ENCODE measurements at regions not wholly inside any gene's neighbourhood (a gene's known extent, or its start where the extent isn't known, plus 50 kb on each side); places are given as distances from the start of the nearest gene placed in this dataset. TPM values are rescaled to one million over a fixed set of nuclear protein-coding genes. Genes with fewer than 3 reads are reported as not detected.
"Not testable (repeated sequence)": the region's sequence is repeated elsewhere in the genome, so short reads cannot be mapped to it uniquely, and the experiment has no call there.

DNA sequence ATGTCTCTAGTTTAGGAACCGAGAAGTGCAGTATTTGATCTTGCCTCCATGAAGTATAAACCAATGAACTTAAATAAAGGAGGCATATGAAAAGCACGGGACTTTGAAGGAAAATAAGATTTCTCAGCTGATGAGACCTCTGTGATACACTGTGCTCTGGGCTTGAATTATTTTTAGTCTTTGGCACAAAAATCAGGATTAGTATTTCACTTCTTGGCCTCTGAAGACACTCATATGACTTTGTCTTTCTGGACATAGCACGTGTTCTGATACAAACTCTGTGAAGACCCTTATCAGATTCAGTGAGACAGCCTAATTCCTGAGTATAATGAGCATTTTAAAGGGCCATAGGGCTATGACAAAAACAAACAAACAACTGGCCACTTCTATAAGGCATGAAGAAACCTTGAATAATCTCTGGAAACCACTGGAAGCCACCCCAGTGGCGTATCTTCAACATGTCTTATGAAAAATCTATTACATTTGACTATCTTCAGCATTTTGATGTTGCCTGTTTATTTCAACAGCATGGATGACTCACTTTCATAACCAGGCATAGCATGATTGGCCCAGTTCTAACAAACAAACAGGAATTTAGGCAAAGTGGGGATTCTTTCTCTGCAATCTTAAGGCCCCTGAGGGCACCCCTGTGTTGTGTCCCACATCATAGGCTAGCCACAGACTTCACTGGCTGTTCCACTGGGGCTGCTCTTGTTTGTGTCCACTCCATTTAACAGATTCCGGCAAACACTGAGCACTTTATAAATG, 90.3 kb upstream of the ZNF462 start:
- DNase-seq = no peak

- no peak for DNase-seq
Observed at GRCh38 chr9:106773750-106774149, 89.2 kb upstream of the ZNF462 start.

DNA sequence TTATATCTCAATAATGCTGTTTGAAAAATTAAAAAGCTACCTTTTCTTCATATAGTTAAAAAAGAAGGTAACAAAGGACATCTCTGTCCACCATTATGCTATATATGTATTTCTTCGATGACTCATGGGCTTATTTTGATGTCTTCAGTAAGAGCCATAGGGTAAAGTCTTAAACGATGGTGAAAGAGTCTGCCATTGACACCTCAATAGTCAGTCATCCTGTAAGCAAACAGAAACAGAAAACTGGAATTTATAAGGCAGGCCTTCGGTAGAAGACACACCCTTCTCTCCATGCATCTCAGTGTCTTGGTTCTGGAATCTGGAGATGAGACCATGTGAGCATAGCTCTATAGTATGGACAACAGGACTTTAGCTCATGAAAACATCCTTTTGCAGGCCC, 87.0 kb upstream of the ZNF462 start:
- DNase-seq = no peak

DNA sequence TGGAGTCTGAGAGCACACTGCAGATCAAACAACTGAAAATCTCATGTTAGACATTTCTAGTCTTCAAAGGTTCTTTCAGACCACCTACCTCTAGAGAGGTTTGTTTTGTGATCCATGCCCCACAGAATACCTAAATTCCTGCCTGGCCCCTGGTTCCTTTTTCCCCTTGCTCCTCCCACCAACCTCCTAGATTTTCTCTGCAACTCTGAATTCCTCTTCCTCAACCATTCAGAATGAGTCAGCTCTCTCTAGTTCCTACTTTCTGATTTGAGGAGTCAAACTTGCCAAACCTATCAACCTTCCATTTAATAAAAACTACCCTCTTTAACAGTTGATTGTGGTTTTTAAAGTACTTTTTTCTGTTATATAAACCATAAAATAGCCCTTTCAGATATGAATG, 83.2 kb upstream of the ZNF462 start:
- no peak for DNase-seq

DNA sequence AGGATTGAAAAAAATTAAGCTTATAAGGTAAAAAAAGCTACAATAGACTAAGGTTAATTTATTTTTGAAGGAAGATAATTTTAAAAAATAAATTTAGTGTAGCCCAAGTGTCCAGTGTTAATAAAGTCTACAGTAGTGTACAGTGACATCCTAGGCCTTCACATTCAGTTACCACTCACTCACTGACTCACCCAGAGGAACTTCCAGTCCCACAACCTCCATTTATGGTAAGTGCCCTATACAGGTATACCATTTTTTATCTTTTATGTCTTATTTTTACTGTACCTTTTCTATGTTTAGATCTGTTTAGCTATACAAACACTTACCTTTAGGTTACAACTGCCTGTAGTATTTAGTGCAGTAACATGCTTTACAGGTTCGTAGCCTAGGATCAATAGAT, 79.8 kb upstream of the ZNF462 start:
- DNase-seq = no peak

GRCh38 chr9:106784076-106784475, 78.9 kb upstream of the ZNF462 start:
- no peak for DNase-seq

GRCh38 chr9:106785200-106785599, 77.8 kb upstream of the ZNF462 start:
- DNase-seq = no peak

DNA sequence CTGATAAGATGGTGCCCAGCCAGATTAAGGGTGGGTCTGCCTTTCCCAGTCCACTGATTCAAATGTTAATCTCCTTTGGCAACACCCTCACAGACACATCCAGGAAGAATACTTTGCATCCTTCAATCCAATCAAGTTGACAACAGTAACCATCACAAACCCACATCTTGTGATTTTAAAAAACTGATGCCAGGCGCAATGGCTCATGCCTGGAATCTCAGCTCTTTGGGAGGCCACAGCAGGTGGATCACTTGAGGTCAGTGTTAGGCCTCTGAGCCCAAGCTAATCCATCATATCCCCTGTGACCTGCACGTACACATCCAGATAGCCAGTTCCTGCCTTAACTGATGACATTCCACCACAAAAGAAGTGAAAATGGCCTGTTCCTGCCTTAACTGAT, 74.9 kb upstream of the ZNF462 start:
- DNase-seq = not testable (repeated sequence)

- no peak for DNase-seq
Observed at GRCh38 chr9:106795031-106795430, 67.9 kb upstream of the ZNF462 start.

DNA sequence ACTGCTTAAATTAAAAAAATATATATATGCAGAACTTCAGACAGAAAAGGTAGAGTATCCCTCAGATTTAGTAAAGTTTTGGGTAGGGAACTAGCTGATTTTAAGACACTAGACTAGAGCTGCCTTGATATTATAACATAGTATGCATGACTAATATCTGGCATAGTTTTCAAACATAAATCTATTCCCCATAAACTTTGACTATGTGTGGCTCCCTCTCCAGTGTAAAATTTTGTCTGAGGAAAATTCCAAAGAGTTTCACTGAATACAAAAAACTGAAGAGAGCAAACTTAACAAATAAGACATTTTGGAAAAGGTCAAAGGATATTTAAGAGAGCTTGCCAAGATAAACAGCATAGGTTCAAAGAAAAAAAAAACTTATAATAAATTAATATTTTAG, 66.2 kb upstream of the ZNF462 start:
- DNase-seq = no peak

- DNase-seq = no peak
Observed at GRCh38 chr9:106797299-106797698, 65.7 kb upstream of the ZNF462 start.

GRCh38 chr9:106798016-106798799, 64.8 kb upstream of the ZNF462 start:
- DNase-seq = no peak

DNA sequence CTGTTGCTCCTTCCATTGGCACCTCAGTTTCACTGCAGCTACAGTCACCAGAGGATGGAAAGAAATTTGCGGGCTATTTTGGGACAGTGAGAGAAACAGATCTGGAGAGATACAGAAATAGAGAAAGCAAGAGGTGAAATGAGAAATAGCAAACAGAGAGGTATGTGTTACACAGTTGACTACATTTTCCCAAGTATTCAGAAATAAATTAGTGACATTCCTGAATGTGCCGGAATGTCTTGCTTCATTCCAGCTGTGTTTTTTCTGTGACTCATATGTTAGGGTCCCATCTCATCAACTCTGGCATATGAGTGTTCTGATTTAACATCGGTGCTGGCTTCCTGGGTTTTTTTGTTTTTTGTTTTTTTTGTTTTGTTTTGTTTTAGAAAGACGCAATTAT, 63.8 kb upstream of the ZNF462 start:
- no peak for DNase-seq

DNA sequence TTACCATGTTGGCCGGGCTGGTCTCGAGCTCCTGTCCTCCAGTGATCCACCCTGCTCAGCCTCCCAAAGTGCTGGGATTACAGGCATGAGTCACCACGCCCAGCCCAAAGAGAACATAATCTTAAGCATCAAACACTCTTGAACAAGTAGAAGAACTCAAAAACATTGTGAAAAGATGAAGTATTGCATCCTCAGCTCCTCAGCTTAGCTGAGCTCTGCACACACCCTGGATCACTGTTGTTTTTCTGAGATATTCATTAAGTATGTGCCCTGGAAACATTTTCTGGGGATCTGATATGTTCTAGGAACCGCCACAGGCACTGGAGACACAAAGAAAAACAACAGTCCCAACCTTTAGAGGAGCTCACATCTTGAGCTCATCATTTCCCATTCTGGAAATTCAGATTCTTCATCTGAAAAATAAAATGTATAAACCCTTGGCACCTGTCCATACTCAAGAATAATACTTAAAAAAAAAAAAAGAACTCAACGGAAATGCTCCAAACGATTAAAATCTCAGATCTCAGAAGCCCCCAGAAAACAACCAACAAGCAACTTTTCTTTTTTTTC, 62.2 kb upstream of the ZNF462 start:
- no peak for DNase-seq

DNA sequence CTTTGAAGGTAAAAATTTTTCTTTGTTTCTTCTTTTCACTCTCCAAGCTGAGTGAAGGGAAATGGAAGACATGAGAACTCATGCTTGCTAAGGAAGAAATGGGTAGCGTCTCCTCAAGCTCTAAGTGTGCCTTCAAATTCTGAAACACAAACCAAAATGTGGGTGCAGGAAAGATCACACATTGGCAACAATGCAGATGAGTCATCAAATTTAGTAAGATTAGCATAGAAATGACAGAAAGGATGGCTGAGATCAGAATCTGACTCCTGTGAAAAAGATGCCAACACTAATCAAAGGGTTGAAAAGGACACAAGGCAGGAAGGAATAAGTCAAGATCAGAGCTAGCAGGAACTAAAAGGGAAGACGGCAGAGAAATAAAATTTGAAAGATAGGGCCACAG, 61.1 kb upstream of the ZNF462 start:
- no peak for DNase-seq

Small RNAs in the stretch of these regions (small RNA-seq; reads per million reads assigned to genes)
- gene MIR8081 (ENCODE audit: low replicate concordance) = not detected

Measured in skin of body (tissue), 2 donors.